Loucy (cell line): ENCODE measurements at regions not wholly inside any gene's neighbourhood (a gene's known extent, or its start where the extent isn't known, plus 50 kb on each side); places are given as distances from the start of the nearest gene placed in this dataset.

ENCODE experiments used
- H2AFZ ChIP-seq: fragments of 200-600 bp; sonication (generic); 2 replicates; pipeline ENCODE4 v1.6.0; 2016; ENCODE audit warnings: antibody characterized with exemption, mild to moderate bottlenecking, low read length, moderate library complexity
- H3F3A ChIP-seq: fragments of 200-600 bp; 2 replicates; pipeline ENCODE4 v1.6.0; 2016; ENCODE audit warnings: antibody characterized with exemption, low read depth, mild to moderate bottlenecking
- H3K27me3 ChIP-seq: fragments of 200-600 bp; sonication (generic); 2 replicates; pipeline ENCODE4 v1.6.1; 2014; ENCODE audit warnings: low read length, mild to moderate bottlenecking; ENCODE audit not compliant: insufficient read depth, poor library complexity, severe bottlenecking
- H3K36me3 ChIP-seq: fragments of 200-600 bp; sonication (generic); 2 replicates; pipeline ENCODE4 v1.6.1; 2016; ENCODE audit warnings: low read length; ENCODE audit not compliant: insufficient read depth
- H3K4me1 ChIP-seq: fragments of 200-600 bp; sonication (generic); 2 replicates; pipeline ENCODE4 v1.5.1; 2014; ENCODE audit warnings: low read length, mild to moderate bottlenecking; ENCODE audit not compliant: insufficient read depth, poor library complexity, severe bottlenecking
- H3K4me2 ChIP-seq: fragments of 200-600 bp; sonication (generic); 2 replicates; pipeline ENCODE4 v1.6.0; 2014; ENCODE audit warnings: antibody characterized with exemption, low read length, low read depth, mild to moderate bottlenecking; ENCODE audit not compliant: poor library complexity, severe bottlenecking
- H3K4me3 ChIP-seq: fragments of 200-600 bp; sonication (generic); 2 replicates; pipeline ENCODE4 v1.5.1; 2014; ENCODE audit warnings: low read length, mild to moderate bottlenecking, mixed read lengths; ENCODE audit not compliant: poor library complexity, severe bottlenecking
- H3K79me2 ChIP-seq: fragments of 200-600 bp; sonication (generic); 2 replicates; pipeline ENCODE4 v1.6.1; 2014; ENCODE audit warnings: low read length; ENCODE audit not compliant: insufficient read depth
- H3K9ac ChIP-seq: fragments of 200-600 bp; sonication (generic); 2 replicates; pipeline ENCODE4 v1.6.0; 2014; ENCODE audit warnings: mild to moderate bottlenecking, low read depth, low read length, moderate library complexity; ENCODE audit not compliant: poor library complexity, severe bottlenecking
- H3K9me2 ChIP-seq: fragments of 200-600 bp; sonication (generic); replicated peaks from 2 replicates; pipeline ENCODE4 v1.6.1; 2016; ENCODE audit warnings: low read depth, low read length, mixed read lengths
- H3K9me3 ChIP-seq: fragments of 200-600 bp; sonication (generic); 2 replicates; pipeline ENCODE4 v1.6.1; 2014; ENCODE audit warnings: mild to moderate bottlenecking, antibody characterized with exemption, low read length, low read depth; ENCODE audit not compliant: insufficient read depth
- H4K20me1 ChIP-seq: fragments of 200-600 bp; sonication (generic); 2 replicates; pipeline ENCODE4 v1.6.0; 2014; ENCODE audit warnings: antibody characterized with exemption, low read length, mild to moderate bottlenecking; ENCODE audit not compliant: insufficient read depth, poor library complexity, severe bottlenecking
- EZH2phosphoT487 ChIP-seq: fragments of 200-600 bp; IDR thresholded peaks from 2 replicates; pipeline ENCODE4 v1.6.1; 2018; ENCODE audit warnings: antibody characterized with exemption, mild to moderate bottlenecking, moderate library complexity, borderline replicate concordance
- TF ChIP-seq, protein P1 (sequence below): fragments of 200-600 bp; sonication (generic); conservative IDR thresholded peaks from 2 replicates; pipeline ENCODE4 v1.5.1; 2014; ENCODE audit warnings: mild to moderate bottlenecking, antibody characterized with exemption, low read length

DNA sequence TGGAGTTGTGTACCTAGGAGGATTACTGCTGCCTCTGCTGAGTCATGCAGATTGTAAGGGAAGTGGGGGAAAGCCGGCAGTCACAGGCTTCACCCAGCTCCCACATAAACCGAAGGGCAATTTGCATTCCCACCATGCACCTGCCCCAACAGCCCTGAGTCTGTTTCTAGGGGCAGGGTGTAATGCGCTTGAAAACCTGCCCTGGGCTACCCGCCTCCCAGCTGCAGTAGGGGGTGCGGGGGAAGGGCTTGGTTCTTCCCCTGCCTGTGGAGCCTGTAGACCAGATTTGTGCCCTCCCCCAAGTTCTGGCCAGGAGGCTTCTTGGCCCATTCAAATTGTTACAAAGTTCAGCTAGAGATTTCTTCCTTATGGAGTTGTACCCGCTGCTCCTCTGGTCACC lies 269.2 kb upstream of the DDX53 start:
- TF ChIP-seq, protein P1, sequence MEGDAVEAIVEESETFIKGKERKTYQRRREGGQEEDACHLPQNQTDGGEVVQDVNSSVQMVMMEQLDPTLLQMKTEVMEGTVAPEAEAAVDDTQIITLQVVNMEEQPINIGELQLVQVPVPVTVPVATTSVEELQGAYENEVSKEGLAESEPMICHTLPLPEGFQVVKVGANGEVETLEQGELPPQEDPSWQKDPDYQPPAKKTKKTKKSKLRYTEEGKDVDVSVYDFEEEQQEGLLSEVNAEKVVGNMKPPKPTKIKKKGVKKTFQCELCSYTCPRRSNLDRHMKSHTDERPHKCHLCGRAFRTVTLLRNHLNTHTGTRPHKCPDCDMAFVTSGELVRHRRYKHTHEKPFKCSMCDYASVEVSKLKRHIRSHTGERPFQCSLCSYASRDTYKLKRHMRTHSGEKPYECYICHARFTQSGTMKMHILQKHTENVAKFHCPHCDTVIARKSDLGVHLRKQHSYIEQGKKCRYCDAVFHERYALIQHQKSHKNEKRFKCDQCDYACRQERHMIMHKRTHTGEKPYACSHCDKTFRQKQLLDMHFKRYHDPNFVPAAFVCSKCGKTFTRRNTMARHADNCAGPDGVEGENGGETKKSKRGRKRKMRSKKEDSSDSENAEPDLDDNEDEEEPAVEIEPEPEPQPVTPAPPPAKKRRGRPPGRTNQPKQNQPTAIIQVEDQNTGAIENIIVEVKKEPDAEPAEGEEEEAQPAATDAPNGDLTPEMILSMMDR = no peak
- no peak for TF ChIP-seq EZH2phosphoT487
- no peaks in the 10 kb centered on the region for H3K27me3 ChIP-seq
- no peak overlapping the region for H3K4me3 ChIP-seq
- no peaks in the 10 kb centered on the region for H3K9me3 ChIP-seq
- no peak overlapping the region for H3K4me2 ChIP-seq
- H3F3A ChIP-seq = no peaks in the 10 kb centered on the region
- no peaks in the 10 kb centered on the region for H3K9me2 ChIP-seq
- no peak overlapping the region for H2AFZ ChIP-seq
- no peaks in the 10 kb centered on the region for H4K20me1 ChIP-seq
- no peaks in the 10 kb centered on the region for H3K4me1 ChIP-seq
- no peaks in the 10 kb centered on the region for H3K79me2 ChIP-seq
- H3K36me3 ChIP-seq = no peaks in the 10 kb centered on the region
- no peak overlapping the region for H3K9ac ChIP-seq

DNA sequence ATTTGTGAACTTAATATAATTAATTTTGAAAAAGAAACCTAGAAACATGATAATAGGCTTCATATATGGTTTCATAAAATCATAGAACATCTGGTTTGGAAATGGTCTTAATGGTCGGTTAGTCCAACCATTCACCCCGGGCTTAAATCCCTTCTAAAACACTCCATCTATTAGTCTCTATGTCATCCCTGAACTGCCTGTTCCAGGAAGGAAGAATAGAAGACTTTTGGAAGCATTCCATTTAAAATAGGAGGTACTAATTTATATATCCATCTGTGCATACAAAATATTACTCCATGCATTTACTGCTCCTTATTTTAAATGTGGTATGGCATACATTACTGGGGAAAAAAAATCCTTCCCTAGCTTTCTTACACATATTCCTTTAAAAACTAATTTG lies 262.2 kb upstream of the DDX53 start:
- Histone ChIP-seq H3K9me2 (no peaks in the 10 kb centered on the region), H3K9ac (no peak overlapping the region), H3K4me3 (no peak overlapping the region), H3K4me1 (no peaks in the 10 kb centered on the region), H3K4me2 (no peak overlapping the region), H3K27me3 (no peaks in the 10 kb centered on the region), H2AFZ (no peak overlapping the region), H3F3A (no peaks in the 10 kb centered on the region), H3K79me2 (no peaks in the 10 kb centered on the region), H3K36me3 (no peaks in the 10 kb centered on the region), H3K9me3 (no peaks in the 10 kb centered on the region), H4K20me1 (no peaks in the 10 kb centered on the region)
- no peak for TF ChIP-seq EZH2phosphoT487
- TF ChIP-seq, protein P1 = no peak

DNA sequence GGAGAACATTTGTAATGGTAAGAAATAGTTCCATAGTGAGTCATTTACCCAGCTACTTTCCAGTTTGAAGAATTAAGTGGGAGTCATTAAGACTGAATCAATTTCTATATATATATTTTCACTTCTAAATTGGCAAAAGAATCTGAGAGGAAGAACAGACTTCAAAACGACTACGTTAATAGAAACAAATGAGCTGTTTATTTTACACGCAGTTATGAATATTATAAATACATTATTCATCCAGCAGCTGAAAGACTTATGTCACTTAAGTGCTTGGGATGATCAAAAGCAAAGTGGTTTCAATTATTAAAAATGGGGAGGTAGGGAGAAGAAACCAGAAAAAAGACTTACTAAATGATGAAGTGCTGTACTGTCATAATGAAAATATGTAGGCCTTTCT lies 260.5 kb upstream of the DDX53 start:
- Histone ChIP-seq H4K20me1 (no peaks in the 10 kb centered on the region), H3K36me3 (no peaks in the 10 kb centered on the region), H2AFZ (no peak overlapping the region), H3K79me2 (no peaks in the 10 kb centered on the region), H3F3A (no peaks in the 10 kb centered on the region), H3K27me3 (no peaks in the 10 kb centered on the region), H3K4me2 (no peak overlapping the region), H3K9me2 (no peaks in the 10 kb centered on the region), H3K9me3 (no peaks in the 10 kb centered on the region), H3K4me1 (no peaks in the 10 kb centered on the region), H3K9ac (no peak overlapping the region), H3K4me3 (no peak overlapping the region)
- TF ChIP-seq, protein P1 = no peak
- TF ChIP-seq EZH2phosphoT487 = no peak
